ENCODE measurements at regions not wholly inside any gene's neighbourhood (a gene's known extent, or its start where the extent isn't known, plus 50 kb on each side); places are given as distances from the start of the nearest gene placed in this dataset.

DNA sequence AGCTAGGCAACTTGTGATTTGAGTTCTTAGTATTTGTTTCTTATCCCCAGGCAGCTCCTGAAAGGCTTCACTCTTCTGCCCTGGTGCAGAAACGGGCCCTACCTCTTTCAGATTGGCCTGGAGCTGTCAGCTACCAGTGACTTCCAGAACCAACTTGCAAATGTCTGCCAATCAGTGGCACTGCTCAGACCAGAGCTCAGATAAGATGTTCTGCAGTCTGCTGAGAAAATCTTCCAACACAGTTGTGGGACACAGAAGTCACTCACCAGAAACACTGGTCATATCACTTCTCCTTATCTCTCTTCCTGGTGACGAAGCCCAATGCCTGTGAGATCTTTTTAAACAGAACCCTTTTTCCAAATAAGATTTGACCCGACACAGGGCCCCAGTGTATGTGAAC is 81.9 kb upstream of the DUSP5 start:
- TF ChIP-seq FOS (IDR thresholded peaks at IDR 0.05; ENCODE audit: extremely low read depth, insufficient read length) (no peak), RFX5 (IDR thresholded peaks at IDR 0.05; ENCODE audit: low read depth, low read length) (no peak)

Data from K562 (cell line).